HG02938 (cell line): ENCODE measurements at regions not wholly inside any gene's neighbourhood (a gene's known extent, or its start where the extent isn't known, plus 50 kb on each side); places are given as distances from the start of the nearest gene placed in this dataset.

Experiments
- ATAC-seq: cut with Tn5 transposase; IDR thresholded peaks from one replicate; pipeline ENCODE4 v1.9.1; 2021; ENCODE audit warnings: mild to moderate bottlenecking, moderate library complexity; ENCODE audit not compliant: unreplicated experiment

DNA sequence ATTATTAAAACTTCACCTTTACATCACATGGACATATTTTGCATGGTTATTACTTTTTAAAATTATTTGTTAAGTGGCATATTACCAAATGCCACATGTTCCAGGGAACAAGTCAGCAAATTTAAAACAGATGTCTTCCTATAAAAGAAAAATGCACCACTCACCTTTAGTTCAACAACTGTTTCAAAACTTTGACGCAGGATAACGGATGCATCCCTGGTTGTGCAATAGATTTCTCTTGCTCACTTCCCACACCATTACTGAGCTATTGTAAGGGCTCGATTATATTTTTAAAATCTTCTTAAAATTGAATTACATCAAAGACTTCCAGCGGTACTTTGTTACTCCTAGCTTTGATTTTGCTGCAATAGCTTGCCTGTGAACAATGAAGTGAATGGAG lies 93.0 kb upstream of the ARHGAP24 start:
- no peak for ATAC-seq

DNA sequence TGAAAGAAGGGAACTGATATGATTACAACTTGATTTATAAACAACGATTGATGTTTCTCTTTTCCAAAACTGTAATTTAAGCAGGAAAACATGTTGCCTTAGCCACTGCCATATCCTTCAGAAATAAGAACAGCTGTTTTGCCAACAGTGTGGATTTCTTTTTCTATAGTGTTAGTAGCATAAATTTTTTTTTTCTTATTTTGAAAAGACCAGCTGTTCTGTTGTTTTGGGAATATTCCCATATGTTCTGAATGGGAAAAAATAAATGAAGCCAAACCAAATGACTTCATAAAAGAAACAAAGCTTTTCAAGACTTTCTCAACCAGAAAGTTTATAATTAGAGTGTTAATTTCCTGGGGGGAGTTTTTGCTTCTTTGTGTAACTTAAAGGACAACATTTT lies 83.9 kb upstream of the ARHGAP24 start:
- no peak for ATAC-seq

- ATAC-seq = peak; percentile 85
Measured at GRCh38 chr4:85391589-85392410, 83.2 kb upstream of the ARHGAP24 start.

GRCh38 chr4:85393201-85393600 lies 81.7 kb upstream of the ARHGAP24 start:
- peak; percentile 51 for ATAC-seq

DNA sequence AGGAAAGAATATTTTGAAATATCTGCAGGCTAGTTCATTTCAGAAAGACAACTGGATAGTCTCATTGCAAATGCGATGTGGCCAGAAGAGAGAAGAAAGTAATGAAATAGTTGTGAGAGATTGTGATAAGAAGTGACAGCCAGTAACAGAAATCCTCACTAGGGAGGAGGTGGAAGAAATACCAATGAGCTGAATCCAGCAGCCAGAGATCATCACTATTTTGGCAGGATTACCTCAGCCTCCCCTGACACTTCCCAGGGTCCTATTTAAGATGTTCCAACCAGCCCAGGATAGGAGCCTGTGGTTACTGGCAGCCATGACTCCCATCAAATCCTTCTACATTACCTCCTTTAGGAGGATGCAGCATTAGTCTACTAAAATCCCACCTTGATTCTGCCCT lies 76.7 kb upstream of the ARHGAP24 start:
- no peak for ATAC-seq

GRCh38 chr4:85399270-85399669 lies 75.7 kb upstream of the ARHGAP24 start:
- ATAC-seq = peak; percentile 87

DNA sequence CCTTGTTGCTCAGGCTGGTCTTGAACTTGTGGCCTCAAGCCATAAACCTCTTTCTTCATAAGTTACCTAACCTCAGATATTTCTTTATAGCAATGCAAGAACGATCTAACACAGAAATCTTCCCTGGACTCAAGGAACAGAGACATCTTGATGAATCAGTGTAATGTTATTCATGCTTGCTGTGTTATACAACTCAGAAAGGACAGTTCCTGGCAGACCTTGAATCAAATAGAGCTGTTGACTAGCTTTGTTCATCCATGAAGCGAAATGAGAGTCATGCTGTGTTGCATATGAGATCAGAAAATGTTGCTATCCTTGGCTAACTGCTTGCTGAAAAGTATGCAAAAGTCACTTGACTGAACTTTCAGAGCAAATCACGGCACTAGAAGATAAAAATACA lies 72.6 kb upstream of the ARHGAP24 start:
- ATAC-seq = no peak

GRCh38 chr4:85406185-85406584 lies 68.8 kb upstream of the ARHGAP24 start:
- ATAC-seq = no peak

- ATAC-seq = no peak
Measured at GRCh38 chr4:85407546-85407945, 67.4 kb upstream of the ARHGAP24 start.

GRCh38 chr4:85408301-85408700 lies 66.6 kb upstream of the ARHGAP24 start:
- ATAC-seq = no peak

DNA sequence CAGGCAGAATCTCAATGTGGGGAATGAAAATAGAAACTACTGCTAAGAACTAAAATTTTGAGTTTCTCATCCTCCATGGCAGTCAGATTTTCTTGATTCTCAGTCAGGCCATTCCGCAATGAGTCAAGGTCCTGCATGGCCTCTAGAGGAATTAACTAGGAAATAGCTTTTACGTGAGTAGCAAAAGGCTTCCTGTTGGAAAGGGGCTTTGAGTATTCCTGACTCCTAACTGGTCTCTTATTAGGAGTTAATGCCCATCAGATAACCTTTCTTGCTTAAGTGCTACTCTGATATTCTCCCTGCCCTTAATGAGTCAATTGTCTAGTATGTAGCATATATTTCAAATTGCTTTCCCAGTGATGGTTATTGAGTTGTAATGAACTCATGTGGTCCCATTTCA lies 65.7 kb upstream of the ARHGAP24 start:
- ATAC-seq = no peak

GRCh38 chr4:85411386-85411785 lies 63.6 kb upstream of the ARHGAP24 start:
- no peak for ATAC-seq

- ATAC-seq = no peak
Measured at GRCh38 chr4:85414972-85415371, 60.0 kb upstream of the ARHGAP24 start.

DNA sequence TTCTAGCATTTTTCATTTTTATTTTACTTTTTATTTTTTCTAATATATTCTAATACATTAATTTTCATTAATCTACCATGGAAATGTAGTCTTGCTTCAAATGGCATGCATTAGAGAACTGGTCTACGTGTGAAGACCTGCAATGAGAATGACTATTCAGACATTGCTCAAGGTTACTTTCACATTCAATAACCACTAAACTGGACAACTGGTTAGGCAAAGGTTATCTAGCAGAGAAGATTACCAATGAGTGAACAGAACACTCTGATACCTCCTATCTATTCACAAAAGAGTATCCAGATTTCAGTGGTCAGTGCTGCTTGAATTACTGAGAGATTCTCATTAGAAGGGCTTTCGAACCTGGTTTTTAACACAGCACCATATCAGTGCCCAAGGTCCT lies 58.9 kb upstream of the ARHGAP24 start:
- ATAC-seq = no peak

- no peak for ATAC-seq
Measured at GRCh38 chr4:85419103-85419502, 55.8 kb upstream of the ARHGAP24 start.

DNA sequence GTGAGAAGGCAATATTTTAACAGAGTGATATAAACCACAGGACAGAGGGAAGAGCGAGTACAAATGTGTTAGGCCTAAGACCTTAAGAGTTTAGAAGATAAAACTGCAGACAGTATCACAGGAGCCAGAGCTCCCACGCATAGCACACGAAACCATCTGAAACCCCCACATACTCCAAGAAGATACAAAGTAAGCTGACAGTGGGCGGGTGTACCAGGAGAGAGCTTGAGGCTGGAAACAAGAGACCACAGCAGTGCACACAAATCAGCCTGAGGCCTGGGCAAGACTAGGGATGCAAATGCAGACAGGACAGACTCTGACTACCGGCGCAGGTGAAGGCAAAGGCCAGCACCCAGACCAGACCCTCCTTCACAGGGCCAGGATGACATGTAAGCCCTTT lies 54.1 kb upstream of the ARHGAP24 start:
- no peak for ATAC-seq

GRCh38 chr4:85423431-85423830 lies 51.5 kb upstream of the ARHGAP24 start:
- peak; percentile 80 for ATAC-seq
